ENCODE measurements at regions not wholly inside any gene's neighbourhood (a gene's known extent, or its start where the extent isn't known, plus 50 kb on each side); places are given as distances from the start of the nearest gene placed in this dataset.

- peak overlapping the region; percentile 96 for H3K27ac Mint-ChIP-seq
- TF ChIP-seq, protein P1, sequence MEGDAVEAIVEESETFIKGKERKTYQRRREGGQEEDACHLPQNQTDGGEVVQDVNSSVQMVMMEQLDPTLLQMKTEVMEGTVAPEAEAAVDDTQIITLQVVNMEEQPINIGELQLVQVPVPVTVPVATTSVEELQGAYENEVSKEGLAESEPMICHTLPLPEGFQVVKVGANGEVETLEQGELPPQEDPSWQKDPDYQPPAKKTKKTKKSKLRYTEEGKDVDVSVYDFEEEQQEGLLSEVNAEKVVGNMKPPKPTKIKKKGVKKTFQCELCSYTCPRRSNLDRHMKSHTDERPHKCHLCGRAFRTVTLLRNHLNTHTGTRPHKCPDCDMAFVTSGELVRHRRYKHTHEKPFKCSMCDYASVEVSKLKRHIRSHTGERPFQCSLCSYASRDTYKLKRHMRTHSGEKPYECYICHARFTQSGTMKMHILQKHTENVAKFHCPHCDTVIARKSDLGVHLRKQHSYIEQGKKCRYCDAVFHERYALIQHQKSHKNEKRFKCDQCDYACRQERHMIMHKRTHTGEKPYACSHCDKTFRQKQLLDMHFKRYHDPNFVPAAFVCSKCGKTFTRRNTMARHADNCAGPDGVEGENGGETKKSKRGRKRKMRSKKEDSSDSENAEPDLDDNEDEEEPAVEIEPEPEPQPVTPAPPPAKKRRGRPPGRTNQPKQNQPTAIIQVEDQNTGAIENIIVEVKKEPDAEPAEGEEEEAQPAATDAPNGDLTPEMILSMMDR (conservative IDR thresholded peaks at IDR 0.05) = no peak
- DNase-seq (ENCODE audit: extremely low spot score, unreplicated experiment) = no peak
- H3K9me3 Mint-ChIP-seq = peaks cover 10% of the 10 kb centered on the region
- peaks cover 36% of the 10 kb centered on the region for H3K4me1 Mint-ChIP-seq (ENCODE audit: unreplicated experiment)
- peaks cover 5% of the 10 kb centered on the region for H3K36me3 Mint-ChIP-seq
- peak overlapping the region; percentile 69 for H3K4me3 Mint-ChIP-seq
- no peaks in the 10 kb centered on the region for H3K27me3 Mint-ChIP-seq
Measured at GRCh38 chr11:27203077-27203647, 159.9 kb downstream of the CCDC34 start.

- TF ChIP-seq, protein P1 (conservative IDR thresholded peaks at IDR 0.05) = no peak
- H3K27ac Mint-ChIP-seq = peak overlapping the region; percentile 96
- DNase-seq (ENCODE audit: extremely low spot score, unreplicated experiment) = no peak
- peaks cover 10% of the 10 kb centered on the region for H3K9me3 Mint-ChIP-seq
- H3K36me3 Mint-ChIP-seq = peaks cover 3% of the 10 kb centered on the region
- H3K4me1 Mint-ChIP-seq (ENCODE audit: unreplicated experiment) = peaks cover 36% of the 10 kb centered on the region
- no peaks in the 10 kb centered on the region for H3K27me3 Mint-ChIP-seq
- H3K4me3 Mint-ChIP-seq = peak overlapping the region; percentile 68
Measured at GRCh38 chr11:27201454-27202302, 161.1 kb downstream of the BBOX1 start.

DNA sequence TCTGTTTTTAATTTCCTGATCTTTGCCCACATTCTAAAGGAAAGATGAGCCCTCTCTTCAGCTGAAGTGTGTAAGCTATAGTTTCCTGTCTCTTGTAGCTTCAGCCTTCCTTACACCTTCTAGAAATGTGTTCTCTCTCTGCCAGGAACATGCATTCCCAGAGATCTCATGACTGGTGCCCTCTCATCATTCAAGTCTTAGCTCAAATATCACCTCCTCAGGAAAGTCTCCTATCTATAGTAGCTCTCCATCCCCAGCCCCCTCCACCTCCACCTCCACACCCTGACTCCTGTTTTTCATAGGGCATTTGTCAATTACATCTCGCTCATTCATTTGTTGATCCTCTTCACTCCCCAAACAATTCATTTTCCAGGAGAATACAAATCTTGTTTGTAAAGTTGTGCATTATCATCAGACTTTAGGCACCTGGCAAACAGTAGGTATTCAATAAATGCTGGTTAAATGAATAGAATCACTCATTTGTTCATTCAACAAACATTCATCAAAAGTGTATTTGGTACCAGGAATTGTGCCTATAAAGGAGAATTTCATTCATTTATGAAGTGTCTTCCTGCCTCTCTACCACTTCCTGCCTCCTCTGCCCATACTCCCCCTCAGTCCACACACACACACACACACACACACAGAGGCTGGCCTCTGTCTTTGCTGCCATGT is 160.3 kb downstream of the BBOX1 start:
- Mint-ChIP-seq H3K4me3 (no peak overlapping the region), H3K4me1 (ENCODE audit: unreplicated experiment) (peaks cover 31% of the 10 kb centered on the region), H3K27me3 (no peaks in the 10 kb centered on the region), H3K9me3 (peaks cover 7% of the 10 kb centered on the region), H3K27ac (peak overlapping the region; percentile 96), H3K36me3 (peaks cover 3% of the 10 kb centered on the region)
- TF ChIP-seq, protein P1 (conservative IDR thresholded peaks at IDR 0.05) = no peak
- DNase-seq (ENCODE audit: extremely low spot score, unreplicated experiment) = no peak

DNA sequence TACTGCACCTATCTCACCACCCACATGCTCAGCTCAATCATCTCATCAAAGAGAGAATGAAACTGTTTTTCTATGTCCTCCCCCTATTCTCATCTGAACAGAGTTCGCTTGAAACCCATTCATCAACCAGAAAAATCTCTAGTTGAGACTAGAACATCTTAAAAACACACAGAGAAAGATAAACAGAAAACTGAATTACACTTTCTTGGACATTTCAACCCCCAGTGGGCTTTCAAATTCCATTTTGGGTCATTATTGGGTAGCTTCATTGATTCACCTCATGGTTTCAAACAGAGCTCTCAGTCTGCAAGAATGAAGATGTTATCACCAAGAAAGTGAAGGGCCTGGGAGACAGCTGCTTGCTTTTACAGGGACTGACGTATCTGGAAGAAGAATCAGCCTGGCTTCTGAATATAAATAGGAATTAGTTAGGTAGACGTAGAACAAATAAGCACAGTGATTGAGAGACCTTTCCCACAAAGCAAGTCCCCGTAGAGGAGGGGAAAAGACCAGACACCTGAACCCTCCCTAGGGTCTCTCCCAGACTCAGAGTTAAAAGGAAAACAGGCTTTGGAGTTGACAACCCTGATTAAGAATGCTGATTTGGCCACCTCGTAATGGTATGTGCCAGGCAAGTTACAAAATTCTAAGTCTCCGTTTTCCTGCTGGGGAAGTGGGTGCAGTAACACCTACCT is 155.7 kb downstream of the BBOX1 start:
- peaks cover 16% of the 10 kb centered on the region for H3K4me1 Mint-ChIP-seq (ENCODE audit: unreplicated experiment)
- no peaks in the 10 kb centered on the region for H3K27me3 Mint-ChIP-seq
- TF ChIP-seq, protein P1 (conservative IDR thresholded peaks at IDR 0.05) = no peak
- no peak overlapping the region for H3K27ac Mint-ChIP-seq
- no peak for DNase-seq (ENCODE audit: extremely low spot score, unreplicated experiment)
- no peaks in the 10 kb centered on the region for H3K9me3 Mint-ChIP-seq
- H3K36me3 Mint-ChIP-seq = no peaks in the 10 kb centered on the region
- no peak overlapping the region for H3K4me3 Mint-ChIP-seq

DNA sequence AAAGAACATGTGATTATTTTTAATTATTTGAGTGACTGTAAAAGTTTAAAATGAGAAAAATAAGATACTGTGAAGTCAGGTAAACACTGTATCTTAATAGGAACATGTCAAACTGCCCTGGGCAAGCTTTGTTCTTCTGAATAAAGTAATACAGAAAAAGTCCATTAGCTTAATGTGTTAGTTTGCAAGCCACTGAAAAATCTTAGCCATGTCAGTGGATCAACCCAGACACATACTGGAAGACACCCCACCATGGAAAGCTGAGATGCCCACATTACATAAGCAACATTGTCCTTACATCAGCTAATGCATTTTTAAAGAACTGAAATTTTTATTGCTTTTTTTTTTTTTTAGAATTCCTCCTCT is 155.2 kb downstream of the BBOX1 start:
- peaks cover 3% of the 10 kb centered on the region for H3K27me3 Mint-ChIP-seq
- H3K36me3 Mint-ChIP-seq = no peaks in the 10 kb centered on the region
- H3K4me3 Mint-ChIP-seq = no peak overlapping the region
- H3K9me3 Mint-ChIP-seq = no peaks in the 10 kb centered on the region
- H3K4me1 Mint-ChIP-seq (ENCODE audit: unreplicated experiment) = peaks cover 10% of the 10 kb centered on the region
- no peak overlapping the region for H3K27ac Mint-ChIP-seq
- TF ChIP-seq, protein P1 (conservative IDR thresholded peaks at IDR 0.05) = no peak
- DNase-seq (ENCODE audit: extremely low spot score, unreplicated experiment) = no peak
